MM.1S (cell line): ENCODE measurements at regions not wholly inside any gene's neighbourhood (a gene's known extent, or its start where the extent isn't known, plus 50 kb on each side); places are given as distances from the start of the nearest gene placed in this dataset.

Experiments
- EZH2 ChIP-seq: fragments of 300-600 bp; sonication (generic); optimal IDR thresholded peaks from 2 replicates; pipeline ENCODE3; 2017; ENCODE audit warnings: low read depth, mild to moderate bottlenecking, antibody characterized with exemption, low read length, mixed read lengths
- TF ChIP-seq, protein P1 (sequence below): fragments of 300-600 bp; sonication (generic); IDR thresholded peaks from 2 replicates; pipeline ENCODE4 v1.5.1; 2016; ENCODE audit warnings: antibody characterized with exemption, low read length, mixed read lengths

DNA sequence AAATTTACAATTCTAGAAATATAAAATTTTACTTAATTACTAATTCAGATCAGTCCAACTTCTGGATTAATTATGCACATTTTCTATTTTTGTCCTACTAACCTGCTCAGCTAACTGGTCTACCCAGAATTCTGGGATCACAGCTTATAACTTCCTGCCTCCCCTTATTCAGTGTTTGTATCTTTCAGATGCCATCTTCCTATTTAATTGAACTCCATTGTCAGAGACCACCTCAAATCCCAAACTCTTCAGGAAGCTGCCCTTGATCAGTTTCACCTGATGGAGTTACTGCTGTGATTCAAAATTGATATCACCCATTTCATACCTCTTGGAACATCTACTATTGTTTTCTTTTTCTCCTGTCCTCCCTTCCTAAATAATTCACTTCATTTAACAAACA lies 259.2 kb downstream of the WDR11 start:
- TF ChIP-seq, protein P1, sequence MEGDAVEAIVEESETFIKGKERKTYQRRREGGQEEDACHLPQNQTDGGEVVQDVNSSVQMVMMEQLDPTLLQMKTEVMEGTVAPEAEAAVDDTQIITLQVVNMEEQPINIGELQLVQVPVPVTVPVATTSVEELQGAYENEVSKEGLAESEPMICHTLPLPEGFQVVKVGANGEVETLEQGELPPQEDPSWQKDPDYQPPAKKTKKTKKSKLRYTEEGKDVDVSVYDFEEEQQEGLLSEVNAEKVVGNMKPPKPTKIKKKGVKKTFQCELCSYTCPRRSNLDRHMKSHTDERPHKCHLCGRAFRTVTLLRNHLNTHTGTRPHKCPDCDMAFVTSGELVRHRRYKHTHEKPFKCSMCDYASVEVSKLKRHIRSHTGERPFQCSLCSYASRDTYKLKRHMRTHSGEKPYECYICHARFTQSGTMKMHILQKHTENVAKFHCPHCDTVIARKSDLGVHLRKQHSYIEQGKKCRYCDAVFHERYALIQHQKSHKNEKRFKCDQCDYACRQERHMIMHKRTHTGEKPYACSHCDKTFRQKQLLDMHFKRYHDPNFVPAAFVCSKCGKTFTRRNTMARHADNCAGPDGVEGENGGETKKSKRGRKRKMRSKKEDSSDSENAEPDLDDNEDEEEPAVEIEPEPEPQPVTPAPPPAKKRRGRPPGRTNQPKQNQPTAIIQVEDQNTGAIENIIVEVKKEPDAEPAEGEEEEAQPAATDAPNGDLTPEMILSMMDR, result no peak
- TF ChIP-seq EZH2, result no peak
